Pancreas (tissue), 10 donors: ENCODE measurements at regions not wholly inside any gene's neighbourhood (a gene's known extent, or its start where the extent isn't known, plus 50 kb on each side); places are given as distances from the start of the nearest gene placed in this dataset.
"Not testable (repeated sequence)": the region's sequence is repeated elsewhere in the genome, so short reads cannot be mapped to it uniquely, and the experiment has no call there.

Experiments used
- ATAC-seq, 4 donors: fragments of 200-7000 bp; cut with Tn5 transposase; one replicate each; pipeline versions ENCODE4 v1.8.0 to v1.9.1; 2020; ENCODE audit warnings: mild to moderate bottlenecking in 4 of 4, moderate library complexity in 4 of 4
- DNase-seq, 6 donors: peaks; one replicate each; pipeline ENCODE4 v3.0.0-alpha.2; 2020
- FAIRE-seq: peaks from 2 replicates; lab custom pipeline; 2012; peaks lifted over from hg19 to GRCh38; lab: Jason Lieb, UNC
- H3K27ac ChIP-seq, 4 donors: fragments of 200-600 bp; sonication (generic); 1 replicate in 3 of 4; 2 replicates in 1 of 4; pipeline versions ENCODE4 v1.5.0 to v1.8.0; 2020
- H3K27me3 ChIP-seq, 4 donors: fragments of 200-600 bp; one replicate each; pipeline ENCODE4 v1.8.0; 2021
- H3K36me3 ChIP-seq, 3 donors: fragments of 200-600 bp; sonication (generic) in 1 of 3; one replicate each; pipeline versions ENCODE4 v1.5.0 to v1.8.0; 2020 to 2021
- H3K4me1 ChIP-seq, 3 donors: fragments of 200-600 bp; one replicate each; pipeline ENCODE4 v1.8.0; 2021
- H3K4me3 ChIP-seq, 4 donors: fragments of 200-600 bp; sonication (generic) in 2 of 4; one replicate each; pipeline versions ENCODE4 v1.5.0 to v1.8.0; 2020 to 2021
- H3K9me3 ChIP-seq, 4 donors: fragments of 200-600 bp; one replicate each; pipeline ENCODE4 v1.8.0; 2021
- CTCF ChIP-seq, 4 donors: fragments of 200-600 bp; sonication (generic) in 3 of 4; IDR thresholded peaks; one replicate each; pipeline versions ENCODE4 v1.5.0 to v1.8.0; 2021; ENCODE audit warnings: antibody characterized with exemption in 4 of 4
- WGBS, 2 donors: extraction: QIAGEN DNeasy Blood & Tissue Kit; methylation state at CpG; one replicate each; pipeline ENCODE4 v1.1.7; 2013; 5-methylcytosine and 5-hydroxymethylcytosine counted together
- intact Hi-C, 3 donors: fragments of 100-400 bp; cut with DNase I; formaldehyde crosslinking; loops; one replicate each; pipeline versions ENCODE4 v1.11.1 to v1.14.2; 2022
- donor health status: healthy with polysubstance abuse.
- donor health status: DM: no; HTN: no; CAD: no; lungs with moderate emphysema.
- donor health status: DM: no; HTN: no; CAD: no.
- donor health status: control.
- donor health status: control.
- donor health status: Bipolar disorder and iron deficiency.
- donor health status: DM: yes; HTN: yes; CAD: no.
- donor health status: DM: no; HTN: no; CAD: no.
- donor health status: DM: no; HTN: no; CAD: no.
- donor health status: DM: yes; HTN: yes; CAD: no.

GRCh38 chr5:145628525-145628924 is 206.6 kb downstream of the PRELID2 start:
- Histone ChIP-seq H3K4me3 (no peak overlapping the region), H3K9me3 (no peaks in the 10 kb centered on the region), H3K27ac (no peak overlapping the region), H3K36me3 (no peaks in the 10 kb centered on the region), H3K4me1 (no peaks in the 10 kb centered on the region), H3K27me3 (no peaks in the 10 kb centered on the region)
- ATAC-seq = no peak
- no peak for FAIRE-seq
- 83 to 90% methylated on average over 4 of the region's 4 CpGs for WGBS, 2 donors
- TF ChIP-seq CTCF (IDR thresholded peaks at IDR 0.05) = no peak
- DNase-seq = no peak
- intact Hi-C loops = no loop called here

DNA sequence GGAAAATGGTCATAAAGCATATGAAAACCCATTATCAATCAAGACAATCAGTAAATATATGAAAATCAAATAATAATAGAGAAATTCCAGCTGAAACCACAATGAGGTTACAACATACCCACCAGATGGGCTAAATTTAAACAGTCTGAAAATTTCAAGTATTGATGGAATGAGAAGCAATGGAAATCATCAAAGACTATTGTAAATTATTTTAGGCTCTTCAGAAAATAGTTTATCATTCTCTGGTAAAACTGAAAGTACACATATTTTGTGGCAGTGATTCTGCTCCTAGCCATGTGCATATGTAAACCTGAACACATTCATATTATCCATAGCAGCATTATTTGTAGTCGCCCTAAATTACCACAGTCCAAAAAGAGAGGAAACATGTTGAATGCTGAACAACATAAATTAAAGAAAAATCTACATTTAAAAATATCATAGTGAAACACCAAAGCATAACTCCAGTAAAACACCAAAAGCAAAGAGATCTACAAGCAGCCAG is 215.3 kb downstream of the PRELID2 start:
- WGBS, 2 donors = 86 to 90% methylated on average over 1 of the region's 1 CpG
- ATAC-seq = no peak

DNA sequence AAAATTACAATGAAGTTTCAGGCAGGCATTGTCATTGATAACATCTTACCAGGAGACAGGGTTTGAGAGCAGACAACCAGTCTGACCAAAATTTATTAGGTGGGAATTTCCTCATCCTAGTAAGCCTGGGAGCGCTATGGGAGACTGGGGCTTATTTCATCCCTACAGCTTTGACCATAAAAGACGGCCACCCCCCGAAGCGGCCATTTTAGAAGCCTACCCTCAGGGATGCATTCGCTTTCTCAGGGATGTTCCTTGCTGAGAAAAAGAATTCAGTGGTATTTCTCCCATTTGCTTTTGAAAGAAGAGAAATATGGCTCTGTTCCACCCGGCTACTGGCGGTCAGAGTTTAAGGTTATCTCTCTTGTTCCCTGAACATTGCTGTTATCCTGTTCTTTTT is 218.4 kb downstream of the PRELID2 start:
- DNase-seq, intact Hi-C loops, H3K4me3 ChIP-seq, H3K27me3 ChIP-seq, H3K9me3 ChIP-seq, ATAC-seq, FAIRE-seq, H3K36me3 ChIP-seq, H3K27ac ChIP-seq, H3K4me1 ChIP-seq: not testable (repeated sequence)
- WGBS, 2 donors = 95 to 96% methylated on average over 7 of the region's 7 CpGs

More for the DNA sequence above, 215.3 kb downstream of the PRELID2 start:
- H3K27ac ChIP-seq = no peak overlapping the region
- no peaks in the 10 kb centered on the region for H3K4me1 ChIP-seq
- intact Hi-C loops = no loop called here
- H3K9me3 ChIP-seq = no peaks in the 10 kb centered on the region
- TF ChIP-seq CTCF (IDR thresholded peaks at IDR 0.05) = no peak
- DNase-seq (no peak), FAIRE-seq (no peak)
- no peaks in the 10 kb centered on the region for H3K36me3 ChIP-seq
- H3K27me3 ChIP-seq = no peaks in the 10 kb centered on the region
- H3K4me3 ChIP-seq = no peak overlapping the region

DNA sequence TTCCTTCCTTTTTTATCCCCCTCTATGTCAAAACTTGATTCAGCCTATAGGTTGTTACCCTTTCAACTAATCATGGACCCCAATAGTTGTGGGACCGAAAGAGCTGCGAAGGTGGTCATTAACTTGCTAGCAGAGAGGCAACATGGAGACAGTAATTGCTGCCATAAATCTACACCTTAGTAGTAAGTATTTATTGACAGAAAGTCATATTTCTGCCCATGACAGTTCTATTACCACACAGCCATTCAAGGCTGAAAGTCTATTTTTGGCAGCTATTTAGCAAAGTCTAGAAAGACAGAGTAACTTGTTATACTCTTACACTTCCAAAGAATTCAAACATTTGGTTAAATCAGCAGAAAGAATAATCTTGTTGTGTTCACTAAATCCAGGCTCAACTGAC is 236.2 kb downstream of the PRELID2 start:
- intact Hi-C loops = no loop called here
- 67 to 81% methylated on average over 2 of the region's 2 CpGs for WGBS, 2 donors
- no peak for FAIRE-seq
- Histone ChIP-seq H3K27me3 (no peaks in the 10 kb centered on the region), H3K4me1 (no peaks in the 10 kb centered on the region), H3K9me3 (no peaks in the 10 kb centered on the region), H3K4me3 (no peak overlapping the region), H3K27ac (no peak overlapping the region), H3K36me3 (no peaks in the 10 kb centered on the region)
- no peak for ATAC-seq
- no peak for TF ChIP-seq CTCF (IDR thresholded peaks at IDR 0.05)
- no peak for DNase-seq

GRCh38 chr5:145598184-145598583 is 237.0 kb downstream of the PRELID2 start:
- Histone ChIP-seq H3K4me1 (no peaks in the 10 kb centered on the region), H3K36me3 (no peaks in the 10 kb centered on the region), H3K4me3 (no peak overlapping the region), H3K9me3 (no peaks in the 10 kb centered on the region), H3K27ac (no peak overlapping the region), H3K27me3 (no peaks in the 10 kb centered on the region)
- ATAC-seq (no peak), FAIRE-seq (no peak), DNase-seq (no peak)
- intact Hi-C loops = no loop called here
- WGBS, 2 donors = 79 to 86% methylated on average over 5 of the region's 5 CpGs
- TF ChIP-seq CTCF (IDR thresholded peaks at IDR 0.05) = no peak
